Activated T-cell treated with anti-CD3 and anti-CD28 coated beads for 48 hours (primary cell): ENCODE measurements at regions not wholly inside any gene's neighbourhood (a gene's known extent, or its start where the extent isn't known, plus 50 kb on each side); places are given as distances from the start of the nearest gene placed in this dataset.
"Not testable (repeated sequence)": the region's sequence is repeated elsewhere in the genome, so short reads cannot be mapped to it uniquely, and the experiment has no call there.

Experiments
- DNase-seq: peaks from one replicate; pipeline ENCODE4 v3.0.0-alpha.2; 2020; ENCODE audit warnings: low read depth

DNA sequence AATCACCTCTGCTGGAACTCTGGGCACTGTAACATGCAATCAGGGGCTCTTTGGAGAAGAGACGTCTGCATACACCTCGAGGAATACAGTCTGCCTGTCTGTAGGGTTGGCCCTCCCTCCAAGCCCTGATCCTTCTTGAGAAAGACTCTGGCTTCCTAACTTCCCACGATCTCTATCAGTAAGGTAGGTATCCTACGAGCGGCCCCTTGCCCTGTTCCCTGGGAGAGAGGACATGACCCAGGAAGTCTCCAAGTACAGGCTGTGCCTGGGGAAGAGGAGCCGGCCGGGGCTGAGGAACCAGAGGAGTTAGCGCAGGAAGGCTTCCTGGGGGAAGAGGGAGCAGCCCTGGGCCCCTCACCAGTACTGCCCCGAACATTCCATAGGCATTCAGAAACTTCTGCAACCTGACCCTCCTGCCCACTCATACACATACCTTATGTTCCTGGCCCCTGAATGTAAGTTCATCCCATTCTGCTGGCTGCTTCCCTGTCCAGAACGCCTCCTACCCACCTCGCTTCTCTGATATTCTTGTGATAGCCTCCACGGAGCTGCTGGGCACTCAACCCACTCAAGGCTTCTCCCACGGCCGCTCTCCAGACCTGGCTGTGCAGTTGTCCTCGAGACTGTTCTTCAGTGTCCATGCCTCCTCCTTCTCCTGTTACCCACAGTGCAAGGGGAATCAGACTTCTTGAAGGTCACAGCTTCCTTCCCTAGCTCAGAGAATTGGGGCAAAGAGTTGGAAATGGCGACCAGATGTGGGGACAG lies 116.1 kb downstream of the CYP26B1 start:
- DNase-seq = no peak

DNA sequence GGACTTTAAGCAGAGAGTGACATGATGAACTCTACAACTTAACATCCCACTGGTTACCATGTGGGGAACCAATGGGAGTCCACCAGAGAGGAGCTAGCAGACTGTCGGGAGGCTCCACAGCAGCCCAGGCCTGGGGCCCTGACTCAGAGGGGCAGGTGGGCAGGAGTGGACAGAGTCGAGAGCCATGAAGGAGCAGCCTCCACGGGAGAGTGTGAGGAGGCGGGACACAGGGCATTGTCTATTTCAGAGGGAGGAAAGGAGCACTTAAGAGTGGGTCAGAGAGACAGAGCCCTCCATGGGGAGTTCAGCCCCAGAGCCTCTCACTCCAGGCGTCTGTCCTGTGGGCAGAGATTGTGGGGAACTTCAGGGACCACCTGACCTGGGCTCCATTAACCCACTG lies 118.7 kb downstream of the CYP26B1 start:
- DNase-seq = no peak

DNA sequence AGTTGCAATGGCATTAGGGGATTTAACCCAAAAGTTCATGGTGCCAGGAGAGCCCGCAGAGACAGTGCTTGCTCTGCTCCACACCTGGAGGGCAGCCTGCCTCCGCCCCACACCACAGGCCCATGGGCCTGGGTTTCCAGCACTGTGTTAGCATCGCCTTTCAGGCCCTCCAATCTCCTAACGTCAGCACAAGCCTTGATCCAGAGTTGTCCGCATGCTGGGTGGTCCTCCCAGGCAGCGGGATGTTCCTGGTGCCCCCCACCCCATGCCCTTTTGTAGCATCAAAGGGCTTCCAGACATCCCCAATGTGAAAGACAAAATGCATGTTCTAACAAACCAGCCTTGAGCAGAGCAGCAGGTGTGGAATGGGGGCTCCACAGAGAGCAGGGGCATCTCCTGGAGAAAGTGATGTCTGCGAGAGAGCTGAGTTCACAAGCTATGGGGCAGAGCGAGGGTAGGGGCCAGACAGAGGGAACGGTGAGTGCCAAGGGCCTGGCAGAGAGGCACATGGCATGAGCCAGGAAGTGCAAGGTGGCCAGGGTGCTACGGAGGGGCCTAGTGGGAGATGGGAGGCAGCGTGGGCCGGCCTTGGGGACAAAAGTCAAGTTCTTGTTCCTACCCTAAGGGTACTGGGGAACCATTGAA lies 119.2 kb downstream of the CYP26B1 start:
- no peak for DNase-seq

DNA sequence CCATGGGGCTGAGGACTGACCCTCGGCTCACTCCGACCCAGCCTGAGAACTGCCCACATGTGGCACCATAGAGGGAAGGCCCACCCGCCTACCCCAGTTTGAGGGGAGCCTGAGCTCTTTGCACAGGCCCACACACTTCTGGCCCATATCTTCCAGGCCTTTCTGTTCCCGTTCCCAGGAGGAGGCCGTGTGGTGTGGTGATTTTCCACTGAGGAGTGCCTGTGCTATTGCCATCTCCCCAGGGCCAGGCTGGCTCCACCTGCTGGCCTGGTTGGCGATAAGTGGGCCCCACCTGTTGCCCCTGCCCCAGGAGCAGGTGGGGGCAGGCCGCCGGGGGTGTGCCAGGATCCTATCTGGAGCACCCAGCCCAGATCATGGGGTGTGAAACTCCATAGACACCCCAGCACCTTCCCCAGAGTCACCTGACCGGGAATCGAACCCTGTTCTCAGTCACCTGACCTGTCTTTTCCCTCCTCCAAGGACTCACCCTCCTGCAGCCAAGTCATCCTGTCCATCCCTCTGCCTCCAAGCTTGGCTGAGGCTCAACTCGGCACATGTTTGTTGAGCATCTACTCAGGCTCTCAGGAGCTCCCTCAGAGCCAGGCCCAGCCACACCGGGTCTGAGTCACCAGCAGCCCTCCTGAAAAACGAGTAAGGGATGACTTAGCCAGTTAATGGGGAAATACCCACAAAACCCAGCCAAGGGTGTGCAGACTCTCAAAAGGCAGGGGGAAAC lies 120.1 kb downstream of the CYP26B1 start:
- no peak for DNase-seq

DNA sequence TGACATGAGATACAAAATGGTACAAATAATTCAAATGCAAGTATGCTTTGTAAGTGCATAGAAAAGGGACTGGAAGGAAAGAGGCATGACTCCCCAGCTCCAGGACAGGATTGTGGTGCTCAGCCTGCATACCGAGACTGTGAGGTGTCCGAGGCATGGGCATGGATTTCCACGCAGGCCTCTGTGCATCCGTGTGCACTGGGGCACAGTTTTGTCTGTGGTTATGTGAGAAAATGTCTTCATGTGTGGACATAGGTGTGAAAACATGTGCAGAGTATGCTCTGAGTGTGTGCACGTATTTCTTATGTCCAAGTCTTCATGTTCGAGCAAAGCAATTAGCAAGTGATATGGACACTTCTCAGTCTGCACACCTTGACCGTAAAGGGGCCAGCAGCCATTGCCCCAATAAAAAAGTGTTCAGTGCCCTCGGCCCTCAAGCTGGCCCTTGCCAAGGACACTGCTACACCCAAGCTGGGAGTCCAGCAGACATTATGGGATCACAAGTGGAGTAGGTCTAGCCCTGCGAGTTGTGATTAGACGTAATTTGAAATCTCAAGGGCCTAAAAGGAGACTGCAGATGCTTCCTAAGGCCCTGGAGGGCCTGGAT lies 120.7 kb downstream of the CYP26B1 start:
- no peak for DNase-seq

DNA sequence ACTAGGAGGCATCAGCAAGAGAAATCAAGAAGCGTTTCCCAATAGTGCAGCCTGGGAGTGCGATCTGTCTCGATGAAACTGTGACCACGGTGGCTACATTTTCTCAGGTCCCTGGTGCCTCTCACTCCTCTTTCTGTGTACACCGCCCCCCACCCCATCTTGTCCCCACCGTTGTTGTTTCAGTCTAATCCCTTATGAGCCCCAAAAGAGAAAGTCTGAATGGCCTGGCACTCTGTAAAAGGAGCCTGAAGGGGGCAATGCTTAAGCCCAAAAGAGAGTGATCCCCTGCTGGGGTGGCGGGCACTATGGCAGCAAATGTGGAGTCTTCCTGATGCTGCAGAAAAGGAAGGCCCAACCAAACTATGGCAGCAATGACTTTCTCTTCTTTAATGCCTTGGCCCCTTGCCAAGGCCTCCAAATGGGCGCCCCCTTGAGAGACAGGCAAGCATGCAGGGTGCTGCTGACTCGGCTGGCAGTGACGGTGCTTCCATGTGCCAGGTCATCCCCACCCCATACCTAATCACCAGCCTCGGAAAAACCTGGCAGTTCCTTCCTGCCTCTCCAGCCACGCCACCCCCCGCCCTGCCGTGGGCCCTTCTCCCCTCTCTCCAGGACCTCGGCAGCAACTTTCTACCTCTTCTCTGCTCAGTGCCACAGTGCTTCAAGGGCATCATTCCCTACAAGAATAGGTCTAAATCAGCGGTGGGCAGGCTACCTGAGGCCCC lies 123.0 kb downstream of the CYP26B1 start:
- no peak for DNase-seq

DNA sequence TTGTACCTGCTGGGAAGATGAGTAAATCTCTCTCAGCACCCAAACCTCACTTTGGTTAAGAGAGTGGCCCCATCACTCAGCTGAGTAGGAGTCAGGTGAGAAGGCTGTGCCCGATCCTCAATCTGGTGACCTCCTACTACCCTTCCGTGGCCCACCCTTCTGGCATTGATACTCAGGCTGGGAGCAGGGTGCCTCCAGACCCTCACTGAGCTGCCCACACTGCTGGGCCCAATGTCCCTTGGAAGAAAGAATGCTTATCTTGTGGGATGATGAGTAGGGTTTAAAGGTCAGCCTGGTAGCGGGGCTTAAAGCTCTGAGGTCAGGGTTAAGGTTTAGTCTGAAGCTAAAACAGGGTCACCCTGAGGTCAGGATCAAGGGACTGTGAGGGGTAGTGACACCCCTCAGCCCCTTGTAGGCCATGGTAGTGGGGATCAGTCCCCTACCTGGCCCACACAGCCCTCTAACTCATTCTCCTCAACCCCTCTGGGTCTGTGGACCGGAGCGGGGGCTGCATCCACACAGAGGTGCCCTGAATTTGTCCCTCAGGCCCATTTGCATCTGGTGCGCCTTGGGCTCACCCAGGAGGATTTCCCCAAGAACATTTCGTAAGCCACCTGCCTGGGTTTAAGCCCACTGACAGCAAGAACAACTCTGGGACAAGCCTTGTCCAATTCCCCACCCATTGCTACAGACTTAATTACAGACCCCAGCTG lies 123.8 kb downstream of the CYP26B1 start:
- no peak for DNase-seq

DNA sequence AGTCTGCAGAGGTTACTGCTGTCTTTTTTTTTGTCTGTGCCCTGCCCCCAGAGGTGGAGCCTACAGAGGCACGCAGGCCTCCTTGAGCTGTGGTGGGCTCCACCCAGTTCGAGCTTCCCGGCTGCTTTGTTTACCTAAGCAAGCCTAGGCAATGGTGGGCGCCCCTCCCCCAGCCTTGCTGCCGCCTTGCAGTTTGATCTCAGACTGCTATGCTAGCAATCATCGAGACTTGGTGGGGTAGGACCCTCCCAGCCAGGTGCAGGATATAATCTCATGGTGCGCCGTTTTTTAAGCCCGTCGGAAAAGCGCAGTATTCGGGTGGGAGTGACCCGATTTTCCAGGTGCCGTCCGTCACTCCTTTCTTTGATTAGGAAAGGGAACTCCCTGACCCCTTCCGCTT lies 126.3 kb downstream of the CYP26B1 start:
- DNase-seq = not testable (repeated sequence)

DNA sequence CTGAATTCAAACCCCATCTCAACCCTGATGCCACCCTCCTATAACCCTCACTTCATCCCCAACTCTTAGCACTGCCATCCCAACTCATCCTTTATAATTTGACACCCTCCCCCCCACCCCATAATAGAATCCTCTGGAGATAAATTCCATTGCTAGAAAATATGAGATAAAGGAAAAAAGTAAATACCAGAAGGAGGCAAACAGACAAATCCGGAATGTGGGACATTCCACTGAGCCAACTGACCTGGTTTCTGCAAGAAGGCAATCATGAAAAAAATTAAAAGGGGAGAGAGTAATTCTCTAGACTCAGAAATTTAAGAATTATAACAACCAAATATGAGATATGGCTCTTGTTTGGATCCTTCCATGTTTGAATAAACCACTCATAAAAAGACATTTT lies 132.4 kb downstream of the CYP26B1 start:
- DNase-seq = no peak

DNA sequence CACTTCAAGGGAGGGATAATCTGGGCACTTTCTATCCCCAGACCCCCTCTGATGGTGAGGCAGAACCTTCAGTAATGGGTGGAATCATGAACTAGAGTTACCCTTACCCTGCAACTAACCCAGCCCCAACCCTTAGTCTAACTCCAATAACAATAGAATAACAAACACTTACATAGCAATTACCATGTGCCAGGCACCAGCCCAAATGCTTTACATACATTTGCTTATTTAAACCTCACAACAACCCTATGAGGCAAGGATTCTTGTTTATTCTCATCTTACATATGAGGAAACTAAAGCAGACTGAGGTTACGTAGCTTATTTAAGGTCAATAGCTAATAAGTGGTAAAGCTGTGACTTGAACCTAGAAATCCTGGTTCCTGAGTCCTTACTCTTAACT lies 132.8 kb downstream of the CYP26B1 start:
- DNase-seq = no peak

DNA sequence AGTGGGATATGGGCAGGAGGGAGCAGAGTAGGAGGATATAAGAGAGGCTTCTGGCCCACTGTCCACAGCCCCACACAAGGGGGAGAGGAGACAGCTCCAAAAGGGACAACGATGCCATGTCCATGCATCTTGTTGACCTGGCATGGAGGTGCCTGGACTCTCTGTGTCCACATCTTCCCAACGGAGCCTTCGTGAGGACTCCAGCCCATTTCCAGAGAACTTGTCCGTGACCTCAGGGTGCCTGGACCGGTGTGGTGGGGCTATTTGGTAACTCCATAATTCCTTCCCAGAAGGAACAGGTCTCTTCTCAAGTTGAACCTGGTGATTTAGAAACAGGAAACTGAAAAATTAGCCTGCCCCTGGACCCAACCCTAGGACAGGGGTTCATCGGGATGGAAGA lies 133.9 kb downstream of the CYP26B1 start:
- no peak for DNase-seq

DNA sequence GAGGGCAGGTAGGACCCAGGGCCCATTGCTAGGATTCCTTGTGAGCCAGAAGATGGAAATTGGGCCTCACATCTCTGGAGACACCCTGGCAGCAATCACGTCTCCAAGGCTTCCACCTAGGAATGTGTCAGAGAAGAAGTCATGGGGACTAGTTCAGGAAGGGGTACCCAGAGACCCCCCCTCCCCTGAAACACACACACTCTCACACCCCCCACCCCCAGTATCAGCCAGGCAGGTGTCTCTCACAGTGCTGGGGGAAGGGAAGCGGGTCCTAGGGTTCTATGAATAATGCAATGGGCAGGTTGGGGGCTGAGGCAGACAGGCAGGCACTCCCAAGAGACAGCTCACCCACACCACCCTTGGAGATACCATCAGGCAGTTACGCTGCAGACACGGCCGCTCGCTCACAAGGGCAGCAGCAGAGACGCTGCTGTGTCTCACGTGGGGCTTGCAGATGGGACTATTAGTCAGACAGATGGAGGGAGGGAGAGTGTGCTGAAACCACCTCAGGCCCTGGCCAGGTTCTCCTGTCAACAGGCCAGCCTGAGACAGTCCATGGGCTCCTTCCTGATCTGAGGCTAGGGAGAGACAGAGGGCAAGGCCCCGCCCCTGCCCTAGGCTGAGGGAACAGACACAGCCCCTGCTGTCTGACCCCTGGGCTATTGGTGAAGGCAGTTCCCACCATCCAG lies 134.6 kb downstream of the CYP26B1 start:
- no peak for DNase-seq

DNA sequence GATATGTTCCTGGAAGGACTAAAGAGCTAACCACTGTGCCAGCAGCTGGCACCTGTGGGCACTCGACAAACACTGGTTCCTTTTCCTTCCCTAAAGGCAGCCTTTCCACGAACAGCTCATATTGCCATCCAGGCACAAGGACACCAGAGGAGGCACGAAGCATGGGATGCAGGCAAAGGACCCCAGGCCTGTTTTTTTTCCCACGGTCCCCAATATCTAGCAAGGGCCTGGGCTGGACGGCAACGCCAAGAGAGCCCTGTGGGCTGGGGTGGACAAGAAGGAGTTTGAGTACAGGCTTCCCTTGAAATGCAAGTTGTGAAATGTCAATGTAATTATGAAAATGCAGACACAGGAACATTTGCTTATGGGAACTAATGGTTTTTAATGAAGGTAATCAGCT lies 135.9 kb downstream of the CYP26B1 start:
- no peak for DNase-seq

DNA sequence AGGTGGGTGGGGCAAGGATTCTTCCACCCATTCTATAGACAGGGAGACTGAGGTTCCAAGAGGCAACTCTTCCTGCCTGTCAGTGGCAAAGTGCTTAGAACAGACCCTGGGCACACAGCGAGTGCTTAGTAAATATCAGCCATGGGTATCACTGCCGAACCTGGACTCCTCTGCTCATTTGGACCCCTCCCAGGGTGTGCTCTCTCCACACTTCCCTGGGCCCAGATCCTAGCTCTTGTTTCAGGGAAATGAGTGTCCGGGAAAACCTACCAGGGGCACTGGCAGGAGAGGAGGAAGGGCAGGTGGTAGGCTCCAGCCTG lies 136.3 kb downstream of the CYP26B1 start:
- no peak for DNase-seq

DNA sequence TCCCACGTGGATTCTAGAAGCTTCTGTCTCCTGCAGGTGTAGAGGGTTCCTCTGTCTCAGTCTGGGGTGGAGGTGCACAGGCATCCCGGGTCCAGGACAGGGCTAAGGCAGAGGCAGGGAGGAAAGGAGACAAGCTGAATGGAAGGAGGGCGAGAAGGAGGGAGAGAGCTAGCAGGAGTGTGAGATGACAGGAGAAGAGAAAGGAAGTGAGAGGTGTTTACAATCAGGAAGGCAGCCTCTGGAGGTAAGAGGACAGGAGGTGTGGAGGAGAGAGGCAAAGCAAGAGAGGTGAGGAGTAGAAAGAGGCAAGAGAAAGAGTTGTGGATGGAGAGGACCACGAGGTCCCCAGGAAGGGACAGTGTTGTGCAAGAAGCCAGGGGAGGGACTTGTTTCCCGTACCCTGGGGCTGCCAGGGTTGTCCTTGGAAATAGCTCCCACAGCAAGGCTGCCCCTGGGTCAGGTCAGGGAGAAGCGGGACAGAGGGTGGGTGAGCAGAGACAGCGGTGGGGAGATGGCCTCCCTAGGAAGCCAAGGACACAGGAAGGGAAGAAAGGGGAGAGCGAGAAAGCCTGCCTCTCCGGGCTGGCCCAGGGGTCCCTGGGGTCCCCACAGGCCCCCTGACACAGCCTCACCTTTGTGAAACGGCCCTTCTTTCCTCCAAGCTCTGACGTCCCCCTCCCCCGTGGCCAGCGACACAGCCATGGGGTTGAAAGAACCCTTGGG lies 136.9 kb downstream of the CYP26B1 start:
- DNase-seq = no peak

DNA sequence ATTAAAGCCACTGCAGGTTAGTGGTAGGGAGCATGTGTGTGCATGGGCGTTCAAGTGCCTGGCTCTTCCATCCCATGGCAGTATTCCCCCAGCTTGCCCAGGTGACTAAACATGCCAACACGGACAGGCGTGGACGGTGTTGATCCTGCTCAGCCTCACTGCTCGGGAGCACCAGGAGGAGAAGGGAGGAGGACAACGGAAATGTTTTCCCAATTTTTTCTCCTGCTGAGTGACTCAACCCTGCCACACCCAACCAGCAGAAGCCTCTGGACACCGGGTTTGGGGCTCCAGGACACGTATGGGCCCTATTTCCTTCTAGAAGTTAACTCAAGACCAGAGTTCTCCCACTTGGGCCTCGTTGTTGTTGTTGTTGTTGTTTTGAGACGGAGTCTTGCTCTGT lies 139.1 kb downstream of the CYP26B1 start:
- DNase-seq = no peak

DNA sequence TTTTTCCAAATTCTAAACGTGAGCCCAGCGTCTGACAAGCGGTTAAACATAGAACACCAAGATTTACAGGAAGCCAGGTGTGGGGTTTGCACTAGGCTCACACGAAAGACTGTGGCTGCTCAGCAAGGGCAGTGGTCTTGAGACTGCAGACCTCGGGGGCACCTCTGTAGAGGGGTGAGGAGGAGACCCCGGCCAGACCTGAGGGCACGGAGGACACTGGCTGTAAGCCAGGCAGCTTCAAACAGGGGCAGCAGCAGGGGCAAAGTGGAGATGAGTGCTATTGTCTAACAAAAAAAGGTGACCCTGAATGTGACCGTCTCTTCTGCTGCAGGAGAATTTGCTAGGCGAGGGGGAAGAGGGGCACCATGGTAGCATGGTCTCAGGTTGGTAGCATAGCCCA lies 140.3 kb downstream of the CYP26B1 start:
- no peak for DNase-seq

DNA sequence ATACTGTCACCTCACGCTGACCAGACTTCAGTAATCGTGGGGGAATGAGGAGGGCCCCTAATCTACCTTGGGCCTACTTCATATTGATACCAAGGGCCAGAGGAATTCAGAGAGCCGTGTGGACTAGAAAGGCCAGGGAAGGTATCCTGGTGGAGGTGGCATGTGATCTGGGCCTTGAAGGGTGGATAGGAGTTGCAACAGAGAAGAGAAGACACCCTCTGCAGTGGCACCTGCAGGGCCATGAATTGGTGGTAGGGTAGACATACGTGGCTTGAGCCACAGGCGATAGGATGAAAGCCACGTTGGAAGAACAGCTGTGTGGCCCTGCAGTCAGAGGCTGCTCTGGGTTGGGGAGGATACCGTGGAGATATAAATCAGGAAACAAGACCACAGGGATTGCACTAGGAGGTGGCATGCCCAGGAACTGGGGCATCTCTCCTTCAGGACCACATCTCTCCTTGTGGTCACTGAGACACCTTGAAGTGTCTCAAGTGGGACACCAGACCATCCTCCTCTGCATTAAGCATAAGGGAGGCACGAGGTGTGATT lies 141.4 kb downstream of the CYP26B1 start:
- no peak for DNase-seq

DNA sequence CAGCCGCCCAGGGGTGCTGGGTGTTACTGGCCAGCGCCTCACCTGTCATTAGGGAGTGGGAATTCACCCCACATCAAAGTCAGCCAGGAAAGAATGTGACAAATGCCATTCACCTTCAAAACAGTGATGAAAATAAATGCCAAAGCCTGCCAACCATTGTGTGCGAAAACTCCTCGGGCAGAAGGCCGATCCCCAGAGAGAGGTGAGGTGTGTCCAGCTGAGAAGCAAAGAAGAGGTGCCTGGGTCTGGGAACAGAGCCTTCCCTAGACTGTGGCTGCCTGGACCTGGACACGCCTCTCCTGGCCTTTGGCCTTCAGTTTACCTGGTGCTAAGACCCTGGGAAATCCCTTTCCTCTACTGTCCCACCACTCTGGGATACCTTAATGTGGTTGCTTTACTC lies 142.7 kb downstream of the CYP26B1 start:
- no peak for DNase-seq
